Stomach (tissue), 4 donors: ENCODE measurements at regions not wholly inside any gene's neighbourhood (a gene's known extent, or its start where the extent isn't known, plus 50 kb on each side); places are given as distances from the start of the nearest gene placed in this dataset.

Experiments
- CTCF ChIP-seq, 7 experiments: fragments of 450-650 bp in 4 of 7; fragments of 200-600 bp in 3 of 7; sonication (generic) in 3 of 7; IDR thresholded peaks; one replicate each; pipeline ENCODE4 v1.5.1; 2016 to 2019; ENCODE audit warnings: antibody characterized with exemption in 7 of 7, control low read depth in 2 of 7, mild to moderate bottlenecking in 1 of 7
- POLR2A ChIP-seq, 4 donors: fragments of 450-650 bp; IDR thresholded peaks; one replicate each; pipeline ENCODE4 v1.6.1; 2016; ENCODE audit warnings: antibody characterized with exemption in 4 of 4, control low read depth in 2 of 4, mild to moderate bottlenecking in 1 of 4, moderate library complexity in 1 of 4
- POLR2AphosphoS5 ChIP-seq, 3 donors: sonication (generic); formaldehyde crosslinking; IDR thresholded peaks; one replicate each; pipeline ENCODE4 v1.6.1; 2016; ENCODE audit warnings: antibody characterized with exemption in 3 of 3

GRCh38 chr6:86511962-86512361 is 425.4 kb upstream of the HTR1E start:
- TF ChIP-seq CTCF (IDR thresholded peaks at IDR 0.05) (no peak), POLR2AphosphoS5 (IDR thresholded peaks at IDR 0.05) (no peak), POLR2A (IDR thresholded peaks at IDR 0.05) (no peak)
